Neural crest cell (in vitro differentiated cells): ENCODE measurements at regions not wholly inside any gene's neighbourhood (a gene's known extent, or its start where the extent isn't known, plus 50 kb on each side); places are given as distances from the start of the nearest gene placed in this dataset.

Experiments
- DNase-seq: peaks from one replicate; pipeline ENCODE4 v3.0.0; 2021; ENCODE audit warnings: low read depth, mixed read lengths, low spot score
- H3K27ac Mint-ChIP-seq: one replicate; pipeline ENCODE4 v1.8.0; 2021; ENCODE audit warnings: mild to moderate bottlenecking, mixed read lengths; ENCODE audit not compliant: unreplicated experiment
- H3K27me3 Mint-ChIP-seq: 2 replicates; pipeline ENCODE4 v1.8.0; 2021; ENCODE audit warnings: low read depth, mild to moderate bottlenecking, mixed read lengths
- H3K36me3 Mint-ChIP-seq: 2 replicates; pipeline ENCODE4 v1.8.0; 2021; ENCODE audit warnings: low read depth, mild to moderate bottlenecking, mixed read lengths
- H3K4me1 Mint-ChIP-seq: 2 replicates; pipeline ENCODE4 v1.8.0; 2021; ENCODE audit warnings: mixed read lengths
- H3K4me3 Mint-ChIP-seq: one replicate; pipeline ENCODE4 v1.8.0; 2021; ENCODE audit warnings: mild to moderate bottlenecking, mixed read lengths
- H3K9me3 Mint-ChIP-seq: 2 replicates; pipeline ENCODE4 v1.8.0; 2021; ENCODE audit warnings: mixed read lengths
- TF ChIP-seq, protein P1 (sequence below): fragments of 200-600 bp; sonication (generic); conservative IDR thresholded peaks from 2 replicates; pipeline ENCODE4 v1.5.0; 2021; ENCODE audit warnings: antibody characterized with exemption, mild to moderate bottlenecking

DNA sequence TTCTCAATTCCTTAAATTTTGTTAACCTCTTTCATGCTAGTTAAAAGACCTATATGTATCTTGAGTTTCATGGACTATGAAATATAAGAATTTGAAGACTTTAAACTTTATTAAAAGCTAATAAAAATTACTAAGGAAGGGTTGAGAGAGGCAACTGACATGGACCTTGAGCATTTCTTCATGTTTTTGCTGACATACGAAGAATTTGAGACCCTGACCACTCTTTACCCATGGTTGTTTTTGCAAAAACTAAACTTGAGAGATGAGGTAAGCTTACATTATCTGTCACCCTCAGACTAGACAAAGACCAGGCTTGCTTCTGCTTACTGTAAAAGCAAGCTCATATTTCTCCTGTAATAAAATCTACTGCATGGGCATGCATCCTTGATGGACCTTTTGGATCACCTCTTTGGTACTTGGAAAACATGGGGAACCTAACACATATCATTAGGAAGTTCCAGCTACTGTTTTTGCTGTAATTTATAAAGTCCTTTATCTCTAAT is 338.2 kb upstream of the PABPC4L start:
- no peaks in the 10 kb centered on the region for H3K36me3 Mint-ChIP-seq
- H3K4me3 Mint-ChIP-seq: no peak overlapping the region
- TF ChIP-seq, protein P1, sequence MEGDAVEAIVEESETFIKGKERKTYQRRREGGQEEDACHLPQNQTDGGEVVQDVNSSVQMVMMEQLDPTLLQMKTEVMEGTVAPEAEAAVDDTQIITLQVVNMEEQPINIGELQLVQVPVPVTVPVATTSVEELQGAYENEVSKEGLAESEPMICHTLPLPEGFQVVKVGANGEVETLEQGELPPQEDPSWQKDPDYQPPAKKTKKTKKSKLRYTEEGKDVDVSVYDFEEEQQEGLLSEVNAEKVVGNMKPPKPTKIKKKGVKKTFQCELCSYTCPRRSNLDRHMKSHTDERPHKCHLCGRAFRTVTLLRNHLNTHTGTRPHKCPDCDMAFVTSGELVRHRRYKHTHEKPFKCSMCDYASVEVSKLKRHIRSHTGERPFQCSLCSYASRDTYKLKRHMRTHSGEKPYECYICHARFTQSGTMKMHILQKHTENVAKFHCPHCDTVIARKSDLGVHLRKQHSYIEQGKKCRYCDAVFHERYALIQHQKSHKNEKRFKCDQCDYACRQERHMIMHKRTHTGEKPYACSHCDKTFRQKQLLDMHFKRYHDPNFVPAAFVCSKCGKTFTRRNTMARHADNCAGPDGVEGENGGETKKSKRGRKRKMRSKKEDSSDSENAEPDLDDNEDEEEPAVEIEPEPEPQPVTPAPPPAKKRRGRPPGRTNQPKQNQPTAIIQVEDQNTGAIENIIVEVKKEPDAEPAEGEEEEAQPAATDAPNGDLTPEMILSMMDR: no peak
- H3K4me1 Mint-ChIP-seq: peaks cover 3% of the 10 kb centered on the region
- no peaks in the 10 kb centered on the region for H3K27me3 Mint-ChIP-seq
- no peak for DNase-seq
- H3K27ac Mint-ChIP-seq: no peak overlapping the region
- H3K9me3 Mint-ChIP-seq: peaks cover 2% of the 10 kb centered on the region

DNA sequence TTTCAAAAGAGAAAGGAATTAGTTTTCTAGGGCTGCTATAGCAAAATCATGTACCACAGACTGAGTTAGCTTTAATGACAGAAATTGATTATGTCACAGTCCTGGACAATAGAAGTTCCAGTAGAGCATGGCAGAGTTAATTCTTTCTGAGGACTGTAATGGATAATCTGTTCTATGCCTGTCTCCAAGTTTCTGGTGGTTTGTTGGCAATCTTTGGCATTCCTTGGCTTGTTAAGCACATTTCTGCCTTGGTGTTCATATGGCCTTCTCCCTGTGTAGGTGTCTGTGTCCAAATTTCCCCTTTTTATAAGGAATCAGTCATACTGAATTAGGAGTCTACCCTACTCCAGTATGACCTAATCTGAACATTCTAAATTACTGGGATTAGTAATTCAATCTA is 336.1 kb upstream of the PABPC4L start:
- Mint-ChIP-seq H3K4me3 (no peak overlapping the region), H3K9me3 (peaks cover 2% of the 10 kb centered on the region), H3K4me1 (peaks cover 2% of the 10 kb centered on the region)

DNA sequence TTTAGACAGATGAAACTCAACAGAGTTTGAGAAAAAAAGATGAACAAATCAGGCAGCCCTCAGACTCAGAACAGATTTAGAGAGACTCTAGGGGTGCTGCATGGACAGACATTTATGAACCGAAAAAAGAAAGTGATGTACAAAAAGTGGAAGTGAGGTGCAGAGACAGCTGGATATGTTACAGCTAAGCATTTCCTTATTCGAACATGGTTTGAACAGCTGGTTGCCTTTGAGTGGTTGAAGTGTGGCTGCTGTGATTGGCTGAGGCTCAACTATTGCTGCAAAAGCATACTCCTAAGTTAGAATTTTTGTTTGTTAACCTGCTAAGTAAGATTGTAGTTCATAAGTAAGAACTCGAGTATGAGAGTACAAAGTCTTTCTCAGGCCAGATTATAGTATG is 331.5 kb upstream of the PABPC4L start:
- Mint-ChIP-seq H3K4me3 (no peak overlapping the region), H3K9me3 (peaks cover 2% of the 10 kb centered on the region), H3K27me3 (no peaks in the 10 kb centered on the region), H3K27ac (no peak overlapping the region), H3K36me3 (no peaks in the 10 kb centered on the region), H3K4me1 (no peaks in the 10 kb centered on the region)
- TF ChIP-seq, protein P1: no peak
- no peak for DNase-seq

More for the DNA sequence above, 336.1 kb upstream of the PABPC4L start:
- no peaks in the 10 kb centered on the region for H3K27me3 Mint-ChIP-seq
- TF ChIP-seq, protein P1: no peak
- no peak for DNase-seq
- H3K36me3 Mint-ChIP-seq: no peaks in the 10 kb centered on the region
- H3K27ac Mint-ChIP-seq: no peak overlapping the region

DNA sequence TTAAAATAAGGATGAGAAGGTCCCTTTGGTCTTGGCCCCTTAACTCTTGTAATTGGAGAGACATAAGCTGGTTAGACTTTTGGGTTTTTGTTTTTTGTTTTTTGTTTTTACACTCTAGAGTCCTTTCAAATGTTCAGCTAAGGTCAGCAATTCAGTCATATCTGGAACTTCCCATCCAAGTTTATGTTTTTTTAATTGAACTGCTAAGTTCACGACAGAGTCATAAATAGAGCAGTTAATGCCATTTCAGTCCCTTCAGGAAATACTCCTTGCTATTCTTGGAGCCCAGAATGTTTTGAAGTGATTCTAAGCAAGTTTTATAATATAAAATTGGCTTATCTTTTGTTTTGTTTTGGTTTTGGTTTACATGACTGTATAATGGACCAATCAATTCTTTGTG is 329.4 kb upstream of the PABPC4L start:
- no peaks in the 10 kb centered on the region for H3K27me3 Mint-ChIP-seq
- H3K9me3 Mint-ChIP-seq: no peaks in the 10 kb centered on the region
- H3K36me3 Mint-ChIP-seq: no peaks in the 10 kb centered on the region
- TF ChIP-seq, protein P1: no peak
- H3K27ac Mint-ChIP-seq: no peak overlapping the region
- no peak for DNase-seq
- no peak overlapping the region for H3K4me3 Mint-ChIP-seq
- no peaks in the 10 kb centered on the region for H3K4me1 Mint-ChIP-seq

DNA sequence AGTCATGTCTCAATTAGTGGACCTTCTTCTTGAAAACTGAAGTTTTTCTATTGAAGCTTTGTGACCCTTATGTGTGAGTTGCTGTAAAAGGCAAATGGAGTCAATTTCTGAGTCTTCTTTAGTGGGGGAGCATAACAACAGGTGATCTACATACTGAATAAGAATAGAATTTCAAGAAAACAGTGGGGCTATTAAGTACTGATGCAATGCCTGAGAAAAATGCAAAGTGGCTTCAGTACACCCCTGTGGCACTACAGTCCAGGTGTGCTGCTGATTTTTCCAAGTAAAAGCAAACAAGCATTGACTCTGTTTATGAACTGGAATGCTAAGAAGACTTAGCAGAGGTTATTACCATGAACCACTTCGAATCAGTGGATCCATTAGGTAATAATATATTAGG is 328.0 kb upstream of the PABPC4L start:
- TF ChIP-seq, protein P1: no peak
- Mint-ChIP-seq H3K27ac (no peak overlapping the region), H3K4me1 (no peaks in the 10 kb centered on the region)

More for the DNA sequence above, 328.0 kb upstream of the PABPC4L start:
- H3K36me3 Mint-ChIP-seq: no peaks in the 10 kb centered on the region
- no peaks in the 10 kb centered on the region for H3K9me3 Mint-ChIP-seq
- DNase-seq: no peak
- H3K4me3 Mint-ChIP-seq: no peak overlapping the region
- H3K27me3 Mint-ChIP-seq: no peaks in the 10 kb centered on the region
